Mammary epithelial cell (primary cell): ENCODE measurements at regions not wholly inside any gene's neighbourhood (a gene's known extent, or its start where the extent isn't known, plus 50 kb on each side); places are given as distances from the start of the nearest gene placed in this dataset.

Source experiments
- CTCF ChIP-seq, 2 donors: IDR thresholded peaks in 1 of 2; conservative IDR thresholded peaks in 1 of 2; 2 replicates each; pipeline ENCODE4 v1.5.1; 2011 to 2012; ENCODE audit warnings: inconsistent platforms in 2 of 2, low read length in 2 of 2, mild to moderate bottlenecking in 2 of 2, control low read depth in 1 of 2, low read depth in 1 of 2; ENCODE audit not compliant: insufficient read depth in 1 of 2; ENCODE audit errors: extremely low read depth in 1 of 2
- EZH2 ChIP-seq: IDR thresholded peaks from 2 replicates; pipeline ENCODE4 v1.6.1; 2012; ENCODE audit warnings: low read length, inconsistent platforms, borderline replicate concordance

GRCh38 chr14:106276326-106277267, 750.2 kb downstream of the TMEM121 start:
- TF ChIP-seq CTCF (conservative IDR thresholded peaks at IDR 0.05 in 1 of 2, IDR thresholded peaks at IDR 0.05 in 1 of 2; ENCODE audit: extremely low read depth in 1 of 2, insufficient read depth in 1 of 2, low read depth in 1 of 2, low read length in 2 of 2) (no peak), EZH2 (no peak)
